OCI-LY3 (cell line): ENCODE measurements at regions not wholly inside any gene's neighbourhood (a gene's known extent, or its start where the extent isn't known, plus 50 kb on each side); places are given as distances from the start of the nearest gene placed in this dataset.
"Not testable (repeated sequence)": the region's sequence is repeated elsewhere in the genome, so short reads cannot be mapped to it uniquely, and the experiment has no call there.

Source experiments
- H2AFZ ChIP-seq: fragments of 200-600, 300-600 bp; shearing (Covaris generic); 2 replicates; pipeline ENCODE4 v1.6.0; 2014; ENCODE audit warnings: antibody characterized with exemption, low read depth, low read length
- H3K27ac ChIP-seq: fragments of 200-600, 300-600 bp; sonication (generic); 2 replicates; pipeline ENCODE4 v1.5.1; 2014; ENCODE audit warnings: mild to moderate bottlenecking, low read length, moderate library complexity, mixed read lengths
- H3K27me3 ChIP-seq: fragments of 200-600, 300-600 bp; sonication (generic); 2 replicates; pipeline ENCODE4 v1.6.1; 2014; ENCODE audit warnings: low read depth, low read length, mixed read lengths
- H3K36me3 ChIP-seq: fragments of 200-600, 300-600 bp; sonication (generic); replicated peaks from 2 replicates; pipeline ENCODE3; 2014; ENCODE audit warnings: low read depth, low read length, mixed read lengths
- H3K4me1 ChIP-seq: fragments of 300-600, 200-600 bp; sonication (generic); 2 replicates; pipeline ENCODE4 v1.6.1; 2014; ENCODE audit warnings: low read length, mixed read lengths
- H3K4me2 ChIP-seq: fragments of 200-600, 300-600 bp; sonication (generic); 2 replicates; pipeline ENCODE4 v1.6.1; 2014; ENCODE audit warnings: low read length, mixed read lengths
- H3K4me3 ChIP-seq: fragments of 300-600, 200-600 bp; sonication (generic); 2 replicates; pipeline ENCODE4 v1.5.1; 2014; ENCODE audit warnings: antibody characterized with exemption, mild to moderate bottlenecking, low read length, moderate library complexity
- H3K79me2 ChIP-seq: fragments of 300-600, 200-600 bp; shearing (Covaris generic); 2 replicates; pipeline ENCODE4 v1.6.1; 2014; ENCODE audit warnings: mild to moderate bottlenecking, low read length, mixed read lengths
- H3K9ac ChIP-seq: fragments of 300-600, 200-600 bp; shearing (Covaris generic); 2 replicates; pipeline ENCODE4 v1.6.0; 2014; ENCODE audit warnings: mild to moderate bottlenecking, low read length, moderate library complexity
- H3K9me3 ChIP-seq: fragments of 200-600, 300-600 bp; shearing (Covaris generic); 2 replicates; pipeline ENCODE4 v1.6.1; 2014; ENCODE audit warnings: low read length, mixed read lengths; ENCODE audit not compliant: insufficient read depth
- H4K20me1 ChIP-seq: fragments of 200-600, 300-600 bp; sonication (generic); 2 replicates; pipeline ENCODE4 v1.6.1; 2016; ENCODE audit warnings: low read length, mixed read lengths; ENCODE audit not compliant: insufficient read depth

DNA sequence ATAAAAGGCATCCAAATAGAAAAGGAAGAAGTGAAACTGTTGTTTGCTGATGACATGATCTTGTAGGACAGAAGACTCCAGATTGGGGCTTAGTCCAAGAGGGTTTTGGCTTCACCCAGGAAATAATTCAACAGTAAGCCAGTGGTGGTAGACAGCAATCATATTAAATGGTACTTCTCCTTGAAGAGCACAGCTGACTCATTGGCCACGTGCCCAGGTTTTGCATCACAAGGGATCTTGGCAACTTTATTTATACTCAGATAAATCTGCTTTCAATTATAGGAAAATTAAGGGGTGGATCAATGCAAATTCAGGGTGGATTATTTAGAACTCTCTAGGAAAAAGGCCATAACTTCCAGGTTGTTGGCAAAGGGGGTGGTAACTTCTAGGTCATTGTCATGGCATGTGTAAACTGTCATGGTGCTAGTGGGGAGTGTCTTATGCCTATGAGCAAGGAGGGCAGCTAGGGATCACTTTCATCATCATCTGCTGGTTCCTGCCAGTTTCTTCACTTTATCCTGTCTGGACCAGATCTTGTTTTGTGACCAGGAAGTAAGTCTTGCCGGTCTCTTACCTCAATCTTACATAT is 148.0 kb downstream of the ZNF37A start:
- not testable (repeated sequence) for H3K4me1 ChIP-seq, H3K9me3 ChIP-seq, H3K9ac ChIP-seq, H3K27ac ChIP-seq, H3K4me3 ChIP-seq, H3K79me2 ChIP-seq, H3K27me3 ChIP-seq, H2AFZ ChIP-seq, H3K4me2 ChIP-seq, H3K36me3 ChIP-seq, H4K20me1 ChIP-seq

DNA sequence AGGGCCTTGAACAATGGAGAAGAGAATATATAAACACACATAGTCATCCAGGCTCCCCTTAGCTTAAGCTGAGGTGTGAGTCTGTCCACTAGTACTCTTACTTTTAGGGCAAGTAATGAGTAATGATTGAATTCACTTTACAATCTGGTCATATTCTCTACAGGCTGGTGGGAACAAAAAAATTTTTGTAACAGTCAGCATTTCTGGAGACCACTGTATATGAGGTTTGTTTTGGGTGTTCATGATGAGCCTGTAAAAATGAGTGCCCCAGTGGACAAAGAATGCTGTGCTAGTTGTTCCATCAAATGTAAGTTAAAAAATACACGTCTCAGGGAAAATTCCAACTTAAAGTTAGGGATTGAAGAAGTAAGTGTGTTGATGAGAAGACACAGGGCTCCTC is 154.0 kb downstream of the ZNF37A start:
- not testable (repeated sequence) for H2AFZ ChIP-seq, H3K79me2 ChIP-seq, H4K20me1 ChIP-seq, H3K4me3 ChIP-seq, H3K36me3 ChIP-seq, H3K9me3 ChIP-seq, H3K9ac ChIP-seq, H3K4me1 ChIP-seq, H3K27me3 ChIP-seq, H3K4me2 ChIP-seq, H3K27ac ChIP-seq

DNA sequence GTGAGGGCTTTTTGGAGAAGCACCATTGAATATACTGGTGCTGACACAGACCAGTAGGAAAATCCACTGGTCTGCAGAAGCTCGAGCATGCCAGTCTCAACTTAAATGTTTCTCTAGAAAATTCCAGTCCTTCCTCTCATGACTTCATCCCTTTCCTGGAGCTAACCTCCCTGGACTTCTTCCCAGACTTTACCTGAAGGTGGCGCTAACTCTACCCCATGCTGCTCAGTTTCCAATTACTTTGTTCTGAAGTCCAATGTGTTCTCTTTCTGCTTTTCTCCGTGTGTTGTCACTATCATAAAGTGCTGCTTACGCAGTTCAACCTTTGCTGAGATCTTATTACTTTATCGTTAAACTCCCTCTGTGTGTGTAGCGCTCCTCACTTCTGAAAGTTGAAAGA is 158.4 kb downstream of the ZNF37A start:
- not testable (repeated sequence) for H3K9ac ChIP-seq, H3K27me3 ChIP-seq, H3K9me3 ChIP-seq, H3K36me3 ChIP-seq, H2AFZ ChIP-seq, H3K4me3 ChIP-seq, H3K4me1 ChIP-seq, H4K20me1 ChIP-seq, H3K79me2 ChIP-seq, H3K27ac ChIP-seq, H3K4me2 ChIP-seq

DNA sequence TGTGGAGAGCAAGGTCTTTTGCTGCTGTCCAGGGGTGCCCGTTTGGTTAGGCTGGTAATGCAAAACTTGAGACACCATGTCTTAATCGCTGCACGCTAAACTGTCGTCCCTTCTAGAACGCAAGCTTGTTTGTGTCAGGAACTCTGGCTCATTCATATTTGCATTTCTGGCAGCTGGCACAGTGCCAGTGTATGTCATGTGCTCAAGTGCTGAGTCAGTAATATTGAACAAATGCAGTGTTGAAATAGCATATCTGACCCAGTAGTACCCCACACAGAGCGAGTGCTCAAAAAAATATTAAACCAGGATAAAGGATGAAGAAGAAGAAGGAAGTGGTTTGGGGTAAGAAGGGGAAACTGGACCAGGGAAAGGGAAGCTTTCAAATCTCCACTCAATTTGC is 173.4 kb downstream of the ZNF37A start:
- not testable (repeated sequence) for H3K4me3 ChIP-seq, H3K4me2 ChIP-seq, H3K4me1 ChIP-seq, H3K27ac ChIP-seq, H4K20me1 ChIP-seq, H2AFZ ChIP-seq, H3K79me2 ChIP-seq, H3K9ac ChIP-seq, H3K27me3 ChIP-seq, H3K9me3 ChIP-seq, H3K36me3 ChIP-seq

DNA sequence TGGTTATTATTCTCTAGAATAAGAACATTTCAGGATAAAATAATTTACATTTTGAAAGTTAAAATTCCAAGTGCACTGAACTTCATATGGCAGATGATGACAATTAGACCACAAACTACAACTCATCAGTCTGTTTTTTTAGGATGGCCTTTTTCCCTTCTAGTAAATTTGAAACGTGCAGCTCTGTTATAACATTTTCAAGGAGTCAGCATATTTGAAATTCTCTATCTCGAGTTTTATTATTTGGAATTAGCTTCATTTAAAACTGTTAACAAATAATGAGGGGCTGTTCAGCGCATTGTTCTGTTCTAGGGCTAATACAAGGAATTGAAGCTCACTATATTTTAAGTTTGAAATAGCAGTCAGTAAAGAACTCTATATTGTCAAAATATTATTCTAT is 176.9 kb downstream of the ZNF37A start:
- not testable (repeated sequence) for H3K27ac ChIP-seq, H3K36me3 ChIP-seq, H2AFZ ChIP-seq

DNA sequence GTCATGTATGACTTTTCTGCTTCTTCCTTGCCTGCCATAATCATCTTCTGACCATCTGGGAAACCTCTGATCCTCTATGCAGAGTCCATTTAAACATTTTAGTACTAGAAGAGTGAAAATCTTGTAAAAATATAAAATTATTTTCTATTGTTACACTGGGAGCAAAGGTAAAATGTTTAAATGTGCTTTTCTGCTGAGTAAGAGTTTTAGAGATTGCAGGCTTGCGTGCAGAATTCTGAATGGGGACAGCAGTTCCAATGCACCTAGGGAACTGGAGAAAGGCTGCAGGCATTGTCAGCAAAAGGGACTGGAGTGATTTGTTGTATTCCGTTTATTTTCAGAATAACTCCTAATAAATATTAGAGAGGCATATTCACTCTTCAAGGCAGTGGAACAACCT is 180.7 kb downstream of the ZNF37A start:
- H3K27me3 ChIP-seq, H4K20me1 ChIP-seq, H3K9me3 ChIP-seq, H3K4me2 ChIP-seq, H3K4me1 ChIP-seq, H2AFZ ChIP-seq, H3K27ac ChIP-seq, H3K9ac ChIP-seq, H3K36me3 ChIP-seq, H3K4me3 ChIP-seq, H3K79me2 ChIP-seq: not testable (repeated sequence)

More for the DNA sequence above, 176.9 kb downstream of the ZNF37A start:
- not testable (repeated sequence) for H3K9me3 ChIP-seq, H3K4me1 ChIP-seq, H4K20me1 ChIP-seq, H3K27me3 ChIP-seq, H3K9ac ChIP-seq, H3K4me3 ChIP-seq, H3K4me2 ChIP-seq, H3K79me2 ChIP-seq

DNA sequence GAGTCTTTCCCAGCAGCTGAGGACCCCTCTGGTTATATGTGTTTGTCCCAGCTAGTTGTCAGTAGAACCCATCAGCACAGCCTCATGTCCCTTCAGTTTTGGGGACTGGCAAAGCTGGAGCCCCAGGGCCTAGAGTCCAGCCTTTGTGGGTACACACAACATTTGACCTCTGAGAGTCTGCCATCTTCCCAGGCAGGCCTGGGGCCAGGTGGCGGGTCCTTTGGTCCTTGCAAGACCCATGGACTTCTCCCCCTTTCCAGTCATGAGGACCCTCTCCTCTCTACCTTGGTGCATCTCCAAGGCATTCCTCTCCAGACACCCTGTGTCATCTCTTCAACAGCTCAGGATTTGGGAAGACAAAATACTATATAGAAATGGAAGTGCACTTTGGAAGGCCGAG is 198.4 kb downstream of the ZNF37A start:
- not testable (repeated sequence) for H3K4me3 ChIP-seq, H4K20me1 ChIP-seq, H2AFZ ChIP-seq, H3K27me3 ChIP-seq, H3K9me3 ChIP-seq, H3K27ac ChIP-seq, H3K79me2 ChIP-seq, H3K4me2 ChIP-seq, H3K36me3 ChIP-seq, H3K4me1 ChIP-seq, H3K9ac ChIP-seq

DNA sequence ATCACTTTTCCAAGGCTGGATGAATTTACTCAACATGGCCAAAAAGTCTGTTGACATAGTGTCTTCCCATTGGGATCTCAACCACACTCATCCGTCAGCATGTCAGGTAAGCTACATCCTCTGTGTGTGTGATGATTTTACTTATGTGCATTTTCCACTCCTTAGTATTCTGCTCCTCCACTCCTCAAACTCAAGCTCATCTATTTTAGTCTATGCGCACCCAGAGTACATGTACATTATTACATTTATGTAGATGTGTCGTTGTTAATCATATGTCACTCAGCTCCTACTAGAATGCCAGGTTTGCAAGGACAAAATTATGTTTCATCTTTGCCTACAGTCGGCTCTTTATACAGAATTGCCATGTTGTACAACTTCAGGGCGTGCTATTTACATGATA is 216.0 kb downstream of the ZNF37A start:
- H3K4me3 ChIP-seq, H3K4me1 ChIP-seq, H3K4me2 ChIP-seq, H3K27ac ChIP-seq, H3K9me3 ChIP-seq, H3K79me2 ChIP-seq, H4K20me1 ChIP-seq, H3K27me3 ChIP-seq, H3K36me3 ChIP-seq, H3K9ac ChIP-seq, H2AFZ ChIP-seq: not testable (repeated sequence)

DNA sequence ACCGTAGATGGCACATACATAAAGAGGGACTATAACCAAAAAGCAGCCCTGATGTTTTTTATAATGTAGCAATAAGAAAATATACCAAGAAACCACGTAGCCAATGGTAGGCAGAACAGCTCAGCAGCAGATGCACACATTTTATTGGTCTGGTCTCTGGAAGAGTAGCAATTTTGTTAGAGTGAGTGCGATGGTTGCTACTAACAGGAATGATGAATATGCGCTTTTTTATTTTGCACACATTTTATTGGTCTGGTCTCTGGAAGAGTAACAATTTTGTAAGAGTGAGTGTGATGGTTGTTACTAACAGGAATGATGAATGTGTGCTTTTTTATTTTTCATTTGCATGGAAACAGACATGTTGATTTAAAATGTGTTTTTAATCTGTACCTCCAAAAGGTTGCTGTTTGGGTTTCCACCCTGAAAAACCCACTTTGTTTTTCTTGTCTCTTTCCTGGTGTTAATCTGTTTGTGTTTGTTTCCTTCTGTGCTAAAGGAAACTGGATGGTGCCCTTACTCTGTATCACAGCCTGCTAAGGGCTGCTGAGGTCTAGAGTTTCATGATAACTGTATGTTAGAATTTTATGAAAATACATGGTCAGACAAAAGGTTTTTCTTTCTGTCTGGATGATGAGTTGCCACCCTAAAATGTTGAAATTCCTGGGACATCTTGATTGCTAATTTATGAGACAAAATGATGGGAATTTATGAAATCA is 221.1 kb downstream of the ZNF37A start:
- H3K27ac ChIP-seq, H3K27me3 ChIP-seq, H3K4me2 ChIP-seq, H3K9ac ChIP-seq, H3K4me3 ChIP-seq, H3K36me3 ChIP-seq, H2AFZ ChIP-seq, H3K9me3 ChIP-seq, H3K79me2 ChIP-seq, H3K4me1 ChIP-seq, H4K20me1 ChIP-seq: not testable (repeated sequence)

DNA sequence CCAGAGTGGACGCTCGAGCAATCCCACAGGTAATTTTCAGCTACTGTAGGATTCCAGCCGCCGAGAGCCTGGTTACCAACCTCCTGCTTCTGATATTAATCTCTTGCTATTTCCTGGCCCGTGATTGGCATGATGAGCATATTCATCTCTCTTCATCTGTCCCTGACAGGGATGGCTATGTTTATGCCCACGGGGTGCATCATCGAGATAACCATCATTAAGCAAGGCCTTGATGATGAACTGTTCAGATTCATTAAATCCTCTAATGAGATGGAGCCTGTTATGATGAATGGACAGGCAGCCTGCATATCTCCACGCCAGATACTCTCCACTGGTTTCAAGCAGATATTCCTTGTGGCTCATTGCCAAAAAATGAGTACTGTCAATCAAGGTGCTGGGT is 227.3 kb downstream of the ZNF37A start:
- not testable (repeated sequence) for H3K27ac ChIP-seq, H3K4me2 ChIP-seq, H3K36me3 ChIP-seq, H3K4me3 ChIP-seq, H3K9ac ChIP-seq, H3K4me1 ChIP-seq, H3K9me3 ChIP-seq, H3K27me3 ChIP-seq, H3K79me2 ChIP-seq, H4K20me1 ChIP-seq, H2AFZ ChIP-seq
